Left lung (tissue), 4 donors: ENCODE measurements at regions not wholly inside any gene's neighbourhood (a gene's known extent, or its start where the extent isn't known, plus 50 kb on each side); places are given as distances from the start of the nearest gene placed in this dataset.

Source experiments
- ATAC-seq: fragments of 200-7000 bp; cut with Tn5 transposase; one replicate; pipeline ENCODE4 v1.9.1; 2020; ENCODE audit warnings: moderate library complexity
- DNase-seq, 4 donors: peaks; one replicate each; pipeline ENCODE4 v3.0.0-alpha.2; 2013 to 2020
- H3K27ac ChIP-seq, 2 donors: fragments of 200-600 bp; sonication (generic) in 1 of 2; one replicate each; pipeline versions ENCODE4 v1.5.0 to v1.8.0; 2020 to 2021
- H3K27me3 ChIP-seq, 2 donors: fragments of 200-600 bp; sonication (generic) in 1 of 2; one replicate each; pipeline versions ENCODE4 v1.5.0 to v1.8.0; 2020 to 2021
- H3K36me3 ChIP-seq, 2 donors: fragments of 200-600 bp; sonication (generic) in 1 of 2; one replicate each; pipeline versions ENCODE4 v1.5.0 to v1.8.0; 2020 to 2021
- H3K4me1 ChIP-seq, 2 donors: fragments of 200-600 bp; one replicate each; pipeline ENCODE4 v1.8.0; 2021
- H3K4me3 ChIP-seq, 2 donors: fragments of 200-600 bp; sonication (generic) in 1 of 2; one replicate each; pipeline versions ENCODE4 v1.5.0 to v1.8.0; 2020 to 2021; ENCODE audit warnings: mild to moderate bottlenecking in 1 of 2
- H3K9me3 ChIP-seq, 2 donors: fragments of 200-600 bp; sonication (generic) in 1 of 2; one replicate each; pipeline versions ENCODE4 v1.5.0 to v1.8.0; 2020 to 2021
- intact Hi-C, 2 donors: fragments of 100-400 bp; cut with DNase I; formaldehyde crosslinking; loops; one replicate each; pipeline versions ENCODE4 v1.11.2 to v1.14.2; 2022
- TF ChIP-seq, protein P1 (sequence below), 2 donors: fragments of 200-600 bp; sonication (generic) in 1 of 2; IDR thresholded peaks; one replicate each; pipeline versions ENCODE4 v1.5.0 to v1.8.0; 2021; ENCODE audit warnings: antibody characterized with exemption in 2 of 2
- donor health status: DM: no; HTN: yes; CAD: no.
- donor health status: DM: no; HTN: no; CAD: no.

DNA sequence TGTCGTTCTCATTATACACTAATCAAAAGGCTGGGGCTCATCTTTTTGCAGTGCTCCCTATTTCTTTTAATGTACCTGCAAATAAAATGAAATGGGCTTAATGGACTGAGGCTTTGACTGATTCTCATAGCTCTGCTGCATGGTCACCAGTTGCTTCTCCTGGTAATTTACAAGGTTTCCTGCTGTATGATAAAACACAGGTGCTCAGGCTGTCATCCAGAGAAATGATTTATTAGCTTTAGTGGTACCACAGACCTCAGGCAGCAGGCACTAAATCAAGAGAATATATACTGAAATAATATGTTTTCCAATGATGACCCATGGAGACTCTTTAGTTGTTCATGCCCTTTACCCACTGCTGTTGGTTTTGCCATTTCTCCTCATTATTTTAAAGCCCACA is 137.7 kb downstream of the C4orf33 start:
- no peaks in the 10 kb centered on the region for H3K27me3 ChIP-seq
- intact Hi-C loops: no loop called here

DNA sequence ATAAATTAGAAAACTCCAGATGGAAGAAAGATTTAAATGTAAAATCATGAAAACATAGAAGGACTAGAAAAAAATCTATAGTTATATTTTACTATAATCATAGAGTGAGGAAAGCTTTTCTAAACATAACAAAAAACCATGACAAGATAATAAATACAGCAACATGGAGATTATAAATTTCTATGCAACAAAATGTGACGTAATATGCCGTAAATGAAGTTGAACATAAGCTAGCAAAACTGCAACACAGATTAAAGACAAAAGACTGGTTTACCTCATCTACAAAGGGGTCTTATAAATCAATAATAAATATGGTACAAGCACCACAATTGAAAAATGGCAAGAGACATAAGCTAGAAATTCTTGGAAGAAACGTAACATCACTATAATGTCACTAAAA is 140.4 kb downstream of the C4orf33 start:
- intact Hi-C loops: no loop called here
- Histone ChIP-seq H3K9me3 (no peaks in the 10 kb centered on the region), H3K27ac (no peak overlapping the region), H3K36me3 (no peaks in the 10 kb centered on the region), H3K4me3 (no peak overlapping the region), H3K27me3 (no peaks in the 10 kb centered on the region), H3K4me1 (no peaks in the 10 kb centered on the region)
- TF ChIP-seq, protein P1, sequence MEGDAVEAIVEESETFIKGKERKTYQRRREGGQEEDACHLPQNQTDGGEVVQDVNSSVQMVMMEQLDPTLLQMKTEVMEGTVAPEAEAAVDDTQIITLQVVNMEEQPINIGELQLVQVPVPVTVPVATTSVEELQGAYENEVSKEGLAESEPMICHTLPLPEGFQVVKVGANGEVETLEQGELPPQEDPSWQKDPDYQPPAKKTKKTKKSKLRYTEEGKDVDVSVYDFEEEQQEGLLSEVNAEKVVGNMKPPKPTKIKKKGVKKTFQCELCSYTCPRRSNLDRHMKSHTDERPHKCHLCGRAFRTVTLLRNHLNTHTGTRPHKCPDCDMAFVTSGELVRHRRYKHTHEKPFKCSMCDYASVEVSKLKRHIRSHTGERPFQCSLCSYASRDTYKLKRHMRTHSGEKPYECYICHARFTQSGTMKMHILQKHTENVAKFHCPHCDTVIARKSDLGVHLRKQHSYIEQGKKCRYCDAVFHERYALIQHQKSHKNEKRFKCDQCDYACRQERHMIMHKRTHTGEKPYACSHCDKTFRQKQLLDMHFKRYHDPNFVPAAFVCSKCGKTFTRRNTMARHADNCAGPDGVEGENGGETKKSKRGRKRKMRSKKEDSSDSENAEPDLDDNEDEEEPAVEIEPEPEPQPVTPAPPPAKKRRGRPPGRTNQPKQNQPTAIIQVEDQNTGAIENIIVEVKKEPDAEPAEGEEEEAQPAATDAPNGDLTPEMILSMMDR (IDR thresholded peaks at IDR 0.05): no peak
- ATAC-seq: no peak
- DNase-seq: no peak

More for the DNA sequence above, 137.7 kb downstream of the C4orf33 start:
- ATAC-seq (no peak), DNase-seq (no peak)
- TF ChIP-seq, protein P1 (IDR thresholded peaks at IDR 0.05): no peak
- Histone ChIP-seq H3K4me1 (no peaks in the 10 kb centered on the region), H3K4me3 (no peak overlapping the region), H3K36me3 (no peaks in the 10 kb centered on the region), H3K9me3 (no peaks in the 10 kb centered on the region), H3K27ac (no peak overlapping the region)

DNA sequence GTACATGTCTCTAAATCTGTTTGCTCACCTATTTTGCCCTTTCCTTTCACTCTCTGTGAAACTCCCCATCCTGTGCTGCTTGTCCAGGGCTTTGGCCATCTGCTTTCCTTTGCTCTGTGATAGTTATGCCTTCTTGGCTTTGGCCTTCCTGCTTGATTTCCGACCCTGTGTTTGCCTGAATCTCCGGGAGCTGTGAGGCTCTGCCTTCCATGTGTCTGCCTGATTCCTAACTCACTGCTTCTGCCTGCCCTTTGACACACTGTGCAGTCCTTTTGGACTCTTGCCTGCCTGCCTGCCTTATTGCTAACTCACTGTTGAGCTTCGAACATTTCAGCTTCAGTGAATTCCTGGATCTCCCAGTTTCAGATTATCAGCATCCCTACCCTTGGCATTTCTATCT is 143.1 kb downstream of the C4orf33 start:
- TF ChIP-seq, protein P1 (IDR thresholded peaks at IDR 0.05): no peak
- ATAC-seq (no peak), DNase-seq (no peak)
- intact Hi-C loops: no loop called here
- H3K36me3 ChIP-seq: no peaks in the 10 kb centered on the region
- no peaks in the 10 kb centered on the region for H3K4me1 ChIP-seq
- no peaks in the 10 kb centered on the region for H3K9me3 ChIP-seq
- H3K27ac ChIP-seq: no peak overlapping the region
- no peaks in the 10 kb centered on the region for H3K27me3 ChIP-seq
- H3K4me3 ChIP-seq: no peak overlapping the region

DNA sequence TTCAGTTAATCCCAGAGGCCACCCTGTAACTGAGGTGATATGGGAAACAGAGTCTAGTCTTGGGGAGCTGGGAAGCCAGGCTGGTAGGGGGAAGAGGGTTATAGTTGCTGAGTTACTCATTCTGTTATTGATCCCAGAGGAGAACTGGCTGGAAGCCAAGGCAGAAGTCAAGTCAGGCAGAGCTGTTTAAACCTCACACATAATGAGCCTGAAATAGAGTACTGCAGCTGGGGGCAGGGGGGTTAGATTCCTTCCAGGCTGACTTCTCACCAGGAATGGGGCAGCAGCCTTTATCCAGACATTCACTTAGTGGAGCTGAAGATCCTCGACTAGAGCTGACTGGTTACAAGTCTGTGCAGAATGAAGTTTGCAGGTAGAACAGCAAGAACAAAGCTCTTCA is 144.9 kb downstream of the C4orf33 start:
- ATAC-seq (no peak), DNase-seq (no peak)
- H3K27me3 ChIP-seq: no peaks in the 10 kb centered on the region
- no peaks in the 10 kb centered on the region for H3K4me1 ChIP-seq
- H3K4me3 ChIP-seq: no peak overlapping the region
- TF ChIP-seq, protein P1 (IDR thresholded peaks at IDR 0.05): no peak
- no peak overlapping the region for H3K27ac ChIP-seq
- intact Hi-C loops: no loop called here
- no peaks in the 10 kb centered on the region for H3K9me3 ChIP-seq
- no peaks in the 10 kb centered on the region for H3K36me3 ChIP-seq

DNA sequence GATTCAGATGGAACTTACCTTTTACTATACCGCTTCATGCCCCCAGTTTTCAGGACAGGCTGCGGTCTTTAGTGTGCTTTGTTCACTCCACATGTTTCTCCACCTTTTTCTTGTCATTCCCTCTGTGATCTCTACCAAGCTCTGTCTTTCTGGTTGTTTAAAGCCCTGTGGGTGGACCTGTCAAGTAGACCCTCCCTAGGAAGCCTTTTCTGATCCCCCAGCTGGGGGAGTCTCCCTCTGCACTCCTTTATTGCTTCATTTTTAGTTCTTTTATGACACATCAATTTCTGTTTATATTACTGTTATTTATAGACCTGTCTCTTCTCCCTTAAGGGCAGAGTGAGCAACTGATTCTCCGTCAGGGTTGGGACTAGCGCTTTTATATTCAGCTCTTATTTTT is 150.2 kb downstream of the C4orf33 start:
- TF ChIP-seq, protein P1 (IDR thresholded peaks at IDR 0.05): no peak
- H3K36me3 ChIP-seq: no peaks in the 10 kb centered on the region
- no peaks in the 10 kb centered on the region for H3K27me3 ChIP-seq
- DNase-seq (no peak), ATAC-seq (no peak)
- intact Hi-C loops: no loop called here
- no peaks in the 10 kb centered on the region for H3K4me1 ChIP-seq
- no peak overlapping the region for H3K4me3 ChIP-seq
- no peaks in the 10 kb centered on the region for H3K9me3 ChIP-seq
- no peak overlapping the region for H3K27ac ChIP-seq
